MCF 10A (cell line): ENCODE measurements at regions not wholly inside any gene's neighbourhood (a gene's known extent, or its start where the extent isn't known, plus 50 kb on each side); places are given as distances from the start of the nearest gene placed in this dataset.

Source experiments
- BruUV-seq: library from RNA; stranded (reverse); fragments of 400-500 nt; replicated peaks from 2 replicates; lab custom pipeline; 2021; lab: Mats Ljungman, UMichigan
- CTCF ChIA-PET: fragments of 300-600 bp; sonication (Branson Sonifier 250); formaldehyde crosslinking; extraction: SDS; loops from one replicate; lab custom pipeline; 2021; ENCODE audit warnings: antibody characterized with exemption, inconsistent platforms; lab: Yijun Ruan, JAX
- POLR2A ChIA-PET: fragments of 300-600, 350-650 bp; sonication (Branson Sonifier 250); formaldehyde crosslinking; extraction: SDS; loops from one replicate; lab custom pipeline; 2020; ENCODE audit warnings: antibody characterized with exemption, inconsistent platforms; lab: Yijun Ruan, JAX
- DNase-seq: peaks from one replicate; pipeline ENCODE4 v3.0.0-alpha.2; 2018; ENCODE audit not compliant: unreplicated experiment
- H3K27ac Mint-ChIP-seq: one replicate; pipeline ENCODE4 v1.8.0; 2022; ENCODE audit warnings: mild to moderate bottlenecking, low read depth, mixed read lengths; ENCODE audit not compliant: unreplicated experiment
- H3K27me3 Mint-ChIP-seq: one replicate; pipeline ENCODE4 v1.8.0; 2022; ENCODE audit warnings: mixed read lengths; ENCODE audit not compliant: insufficient read depth, unreplicated experiment
- H3K36me3 Mint-ChIP-seq: one replicate; pipeline ENCODE4 v1.8.0; 2022; ENCODE audit warnings: mild to moderate bottlenecking, moderate library complexity, mixed read lengths; ENCODE audit not compliant: insufficient read depth, unreplicated experiment
- H3K4me1 Mint-ChIP-seq: one replicate; pipeline ENCODE4 v1.8.0; 2022; ENCODE audit warnings: mixed read lengths; ENCODE audit not compliant: insufficient read depth, unreplicated experiment
- H3K4me3 Mint-ChIP-seq: one replicate; pipeline ENCODE4 v1.8.0; 2022; ENCODE audit warnings: mild to moderate bottlenecking, moderate library complexity, mixed read lengths; ENCODE audit not compliant: unreplicated experiment
- H3K9me3 Mint-ChIP-seq: one replicate; pipeline ENCODE4 v1.8.0; 2022; ENCODE audit warnings: mixed read lengths; ENCODE audit not compliant: unreplicated experiment
- intact Hi-C: fragments of 100-400 bp; cut with micrococcal nuclease; formaldehyde crosslinking; loops from 2 replicates; pipeline ENCODE4 v1.14.1; 2022
- TF ChIP-seq, protein P1 (sequence below): fragments of 200-600 bp; IDR thresholded peaks from one replicate; pipeline ENCODE4 v1.8.0; 2022; ENCODE audit warnings: antibody characterized with exemption, mild to moderate bottlenecking; ENCODE audit not compliant: unreplicated experiment

DNA sequence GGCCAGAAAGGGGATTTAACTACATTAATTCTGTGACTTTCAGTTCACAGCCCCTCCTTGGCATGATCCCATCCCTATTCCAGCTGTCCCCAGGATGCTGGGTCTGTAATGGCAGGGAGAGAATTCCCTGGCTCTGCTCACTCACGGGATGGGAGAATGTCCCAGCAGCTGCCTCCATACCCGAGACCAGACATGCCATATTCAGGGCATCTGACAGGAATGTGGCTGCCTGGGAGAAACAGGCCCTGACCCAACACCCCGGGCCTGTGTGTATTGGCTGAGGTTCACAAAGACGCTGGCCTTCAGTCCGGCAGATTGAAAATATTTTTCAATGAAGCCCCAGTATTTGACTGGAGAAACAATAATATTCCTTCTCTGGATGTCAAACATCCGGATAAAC lies 83.6 kb upstream of the SMAD3 start:
- no peaks in the 10 kb centered on the region for H3K27me3 Mint-ChIP-seq
- no peak overlapping the region for H3K4me3 Mint-ChIP-seq
- CTCF ChIA-PET: no interaction called here
- POLR2A ChIA-PET: no interaction called here
- intact Hi-C loops: no loop called here
- H3K36me3 Mint-ChIP-seq: no peaks in the 10 kb centered on the region
- TF ChIP-seq, protein P1, sequence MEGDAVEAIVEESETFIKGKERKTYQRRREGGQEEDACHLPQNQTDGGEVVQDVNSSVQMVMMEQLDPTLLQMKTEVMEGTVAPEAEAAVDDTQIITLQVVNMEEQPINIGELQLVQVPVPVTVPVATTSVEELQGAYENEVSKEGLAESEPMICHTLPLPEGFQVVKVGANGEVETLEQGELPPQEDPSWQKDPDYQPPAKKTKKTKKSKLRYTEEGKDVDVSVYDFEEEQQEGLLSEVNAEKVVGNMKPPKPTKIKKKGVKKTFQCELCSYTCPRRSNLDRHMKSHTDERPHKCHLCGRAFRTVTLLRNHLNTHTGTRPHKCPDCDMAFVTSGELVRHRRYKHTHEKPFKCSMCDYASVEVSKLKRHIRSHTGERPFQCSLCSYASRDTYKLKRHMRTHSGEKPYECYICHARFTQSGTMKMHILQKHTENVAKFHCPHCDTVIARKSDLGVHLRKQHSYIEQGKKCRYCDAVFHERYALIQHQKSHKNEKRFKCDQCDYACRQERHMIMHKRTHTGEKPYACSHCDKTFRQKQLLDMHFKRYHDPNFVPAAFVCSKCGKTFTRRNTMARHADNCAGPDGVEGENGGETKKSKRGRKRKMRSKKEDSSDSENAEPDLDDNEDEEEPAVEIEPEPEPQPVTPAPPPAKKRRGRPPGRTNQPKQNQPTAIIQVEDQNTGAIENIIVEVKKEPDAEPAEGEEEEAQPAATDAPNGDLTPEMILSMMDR: no peak
- H3K27ac Mint-ChIP-seq: no peak overlapping the region
- no peaks in the 10 kb centered on the region for H3K4me1 Mint-ChIP-seq
- BruUV-seq: no TSS peak
- DNase-seq: no peak
- H3K9me3 Mint-ChIP-seq: no peaks in the 10 kb centered on the region

DNA sequence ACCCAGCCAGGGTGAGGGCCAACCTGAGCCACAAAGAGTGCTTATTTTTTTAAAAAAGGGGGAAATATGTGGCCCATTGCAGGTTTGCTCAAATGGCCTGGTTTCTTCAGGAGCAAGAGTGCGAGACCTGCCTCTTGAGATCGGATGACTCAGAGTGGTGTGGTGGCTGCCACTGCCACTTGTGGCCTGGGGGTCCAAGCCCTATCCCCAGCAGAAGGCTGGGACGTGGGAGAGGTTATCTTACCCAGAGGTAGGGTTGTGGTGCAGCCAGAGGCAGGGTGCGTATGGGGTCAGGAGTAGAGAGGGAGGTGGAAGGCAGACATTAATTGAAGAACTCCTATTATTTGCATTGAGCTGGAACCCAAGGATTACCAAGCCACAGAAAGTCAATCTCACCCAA lies 83.2 kb upstream of the SMAD3 start:
- CTCF ChIA-PET: no interaction called here
- Mint-ChIP-seq H3K4me3 (no peak overlapping the region), H3K4me1 (no peaks in the 10 kb centered on the region), H3K27me3 (no peaks in the 10 kb centered on the region), H3K9me3 (no peaks in the 10 kb centered on the region), H3K27ac (no peak overlapping the region), H3K36me3 (no peaks in the 10 kb centered on the region)
- intact Hi-C loops: no loop called here
- no peak for DNase-seq
- TF ChIP-seq, protein P1: no peak
- POLR2A ChIA-PET: no interaction called here
- BruUV-seq: no TSS peak

DNA sequence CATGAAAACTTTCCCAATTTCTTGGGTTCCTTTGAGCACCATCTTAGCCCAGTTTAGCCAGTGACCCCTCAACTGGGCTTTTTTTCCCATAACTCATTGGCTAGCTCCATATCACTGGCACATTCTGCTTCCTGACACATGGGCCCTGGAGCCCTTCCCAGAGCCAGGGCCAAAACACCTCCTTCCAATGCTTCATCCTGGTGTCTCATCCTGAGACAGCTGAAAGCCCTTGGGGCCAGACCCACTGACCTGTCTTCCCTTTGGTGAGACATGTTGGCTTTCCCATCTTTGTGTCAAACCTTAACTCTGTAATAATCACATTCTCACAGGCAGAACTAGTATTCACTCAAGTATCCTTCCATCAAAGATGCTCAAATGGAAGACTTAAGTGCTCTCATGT lies 82.6 kb upstream of the SMAD3 start:
- DNase-seq: no peak
- Mint-ChIP-seq H3K9me3 (no peaks in the 10 kb centered on the region), H3K4me3 (no peak overlapping the region), H3K36me3 (no peaks in the 10 kb centered on the region), H3K4me1 (no peaks in the 10 kb centered on the region), H3K27ac (no peak overlapping the region), H3K27me3 (no peaks in the 10 kb centered on the region)
- intact Hi-C loops: no loop called here
- BruUV-seq: no TSS peak
- CTCF ChIA-PET: no interaction called here
- TF ChIP-seq, protein P1: no peak
- POLR2A ChIA-PET: no interaction called here

DNA sequence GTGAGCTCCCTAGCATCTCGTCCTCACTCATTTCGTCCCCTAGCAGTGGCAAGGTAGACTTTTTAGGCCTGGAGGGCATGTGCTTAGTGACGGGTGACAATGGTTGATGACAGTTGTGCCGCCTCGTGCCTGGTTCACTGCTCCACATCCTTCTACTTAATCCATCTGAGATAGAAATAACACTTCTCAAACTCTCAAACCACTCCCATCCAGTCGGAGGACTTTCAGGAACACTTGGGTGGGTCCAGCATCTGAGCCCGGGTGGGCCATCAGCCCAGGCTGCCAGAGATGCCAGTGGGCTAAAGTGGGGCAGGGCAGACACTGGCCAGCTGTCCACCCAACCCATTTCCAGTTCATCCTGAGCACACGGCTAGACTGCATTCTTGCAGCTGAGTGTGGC lies 79.7 kb upstream of the SMAD3 start:
- Mint-ChIP-seq H3K36me3 (no peaks in the 10 kb centered on the region), H3K9me3 (no peaks in the 10 kb centered on the region), H3K4me3 (no peak overlapping the region), H3K27ac (no peak overlapping the region), H3K27me3 (no peaks in the 10 kb centered on the region), H3K4me1 (no peaks in the 10 kb centered on the region)
- TF ChIP-seq, protein P1: no peak
- ChIA-PET CTCF (no interaction called here), POLR2A (no interaction called here)
- DNase-seq: no peak
- BruUV-seq: no TSS peak
- intact Hi-C loops: no loop called here
